Trophoblast cell (in vitro differentiated cells and primary cell): ENCODE measurements at regions not wholly inside any gene's neighbourhood (a gene's known extent, or its start where the extent isn't known, plus 50 kb on each side); places are given as distances from the start of the nearest gene placed in this dataset.

Experiments used
- DNase-seq, 2 donors: peaks; one replicate each; pipeline ENCODE4 v3.0.0-alpha.2; 2016
- H2AFZ ChIP-seq: 2 replicates; pipeline ENCODE4 v1.6.1; 2013; ENCODE audit warnings: low read length, moderate library complexity, mild to moderate bottlenecking; ENCODE audit not compliant: insufficient read depth, poor library complexity
- H2AK5ac ChIP-seq: 2 replicates; pipeline ENCODE4 v1.6.1; 2013; ENCODE audit warnings: mild to moderate bottlenecking, low read length
- H2BK120ac ChIP-seq: 2 replicates; pipeline ENCODE4 v1.6.1; 2013; ENCODE audit warnings: low read length, mild to moderate bottlenecking, moderate library complexity; ENCODE audit not compliant: insufficient read depth, poor library complexity
- H2BK12ac ChIP-seq: 2 replicates; pipeline ENCODE4 v1.6.1; 2013; ENCODE audit warnings: mild to moderate bottlenecking, low read length, moderate library complexity
- H2BK5ac ChIP-seq: 2 replicates; pipeline ENCODE4 v1.6.1; 2013; ENCODE audit warnings: low read length, low read depth, moderate library complexity, mild to moderate bottlenecking; ENCODE audit not compliant: poor library complexity
- H3K14ac ChIP-seq: 2 replicates; pipeline ENCODE4 v1.6.1; 2013; ENCODE audit warnings: mild to moderate bottlenecking, low read length
- H3K18ac ChIP-seq: 2 replicates; pipeline ENCODE4 v1.6.1; 2013; ENCODE audit warnings: mild to moderate bottlenecking, low read length
- H3K23ac ChIP-seq: 2 replicates; pipeline ENCODE4 v1.6.1; 2013; ENCODE audit warnings: low read length
- H3K27ac ChIP-seq: 2 replicates; pipeline ENCODE4 v1.5.1; 2013; ENCODE audit warnings: low read depth, mild to moderate bottlenecking, inconsistent platforms, low read length, moderate library complexity
- H3K27me3 ChIP-seq: 2 replicates; pipeline ENCODE4 v1.6.1; 2013; ENCODE audit warnings: inconsistent platforms, mild to moderate bottlenecking, low read length, moderate library complexity; ENCODE audit not compliant: insufficient read depth
- H3K36me3 ChIP-seq, 2 experiments: 1 replicate in 1 of 2; 2 replicates in 1 of 2; pipeline ENCODE4 v1.6.1; 2013; ENCODE audit warnings: low read length in 2 of 2, mild to moderate bottlenecking in 2 of 2, moderate library complexity in 1 of 2; ENCODE audit not compliant: insufficient read depth in 2 of 2, control insufficient read depth in 1 of 2
- H3K4ac ChIP-seq: 2 replicates; pipeline ENCODE4 v1.6.1; 2013; ENCODE audit warnings: low read depth, mild to moderate bottlenecking, low read length, moderate library complexity
- H3K4me1 ChIP-seq, 2 experiments: 1 replicate in 1 of 2; 2 replicates in 1 of 2; pipeline ENCODE4 v1.6.1; 2013; ENCODE audit warnings: low read length in 2 of 2, mild to moderate bottlenecking in 2 of 2, moderate library complexity in 1 of 2; ENCODE audit not compliant: insufficient read depth in 2 of 2, control insufficient read depth in 1 of 2
- H3K4me2 ChIP-seq: 2 replicates; pipeline ENCODE4 v1.6.1; 2013; ENCODE audit warnings: inconsistent platforms, mild to moderate bottlenecking, low read length, moderate library complexity
- H3K4me3 ChIP-seq: 2 replicates; pipeline ENCODE4 v1.5.1; 2013; ENCODE audit warnings: mild to moderate bottlenecking, low read depth, low read length, inconsistent platforms
- H3K79me1 ChIP-seq: one replicate; pipeline ENCODE4 v1.6.1; 2013; ENCODE audit warnings: low read length
- H3K79me2 ChIP-seq: 2 replicates; pipeline ENCODE4 v1.6.1; 2013; ENCODE audit warnings: low read length, mild to moderate bottlenecking; ENCODE audit not compliant: control insufficient read depth, insufficient read depth, poor library complexity
- H3K9ac ChIP-seq: 2 replicates; pipeline ENCODE4 v1.6.1; 2013; ENCODE audit warnings: mild to moderate bottlenecking, low read length
- H3K9me3 ChIP-seq: 2 replicates; pipeline ENCODE4 v1.6.1; 2013; ENCODE audit warnings: low read depth, mild to moderate bottlenecking, control low read depth, inconsistent platforms, low read length; ENCODE audit not compliant: insufficient read depth
- H4K12ac ChIP-seq: 2 replicates; pipeline ENCODE4 v1.6.1; 2013; ENCODE audit warnings: low read depth, mild to moderate bottlenecking, low read length, moderate library complexity
- H4K8ac ChIP-seq: 2 replicates; pipeline ENCODE4 v1.6.1; 2013; ENCODE audit warnings: low read depth, mild to moderate bottlenecking, low read length, moderate library complexity
- H4K91ac ChIP-seq: one replicate; pipeline ENCODE4 v1.6.1; 2013; ENCODE audit warnings: low read depth, mild to moderate bottlenecking, low read length, moderate library complexity
- WGBS: extraction: QIAGEN DNeasy Blood & Tissue Kit; methylation state at CpG from one replicate; pipeline ENCODE4 v1.1.7; 2013; ENCODE audit warnings: missing lambda C conversion rate; ENCODE audit not compliant: insufficient read length, insufficient coverage; ENCODE audit errors: extremely low coverage; 5-methylcytosine and 5-hydroxymethylcytosine counted together

GRCh38 chrY:7736847-7737365 lies 825.4 kb upstream of the AMELY start:
- H3K18ac ChIP-seq = no peak overlapping the region
- H2AFZ ChIP-seq = no peak overlapping the region
- no peak overlapping the region for H4K12ac ChIP-seq
- H3K4me1 ChIP-seq = no peaks in the 10 kb centered on the region
- no peak overlapping the region for H2BK5ac ChIP-seq
- no peak overlapping the region for H2BK120ac ChIP-seq
- H3K79me2 ChIP-seq = no peaks in the 10 kb centered on the region
- H4K91ac ChIP-seq = no peak overlapping the region
- no peak overlapping the region for H2AK5ac ChIP-seq
- no peaks in the 10 kb centered on the region for H3K9me3 ChIP-seq
- H3K9ac ChIP-seq = no peak overlapping the region
- H2BK12ac ChIP-seq = no peak overlapping the region
- no CpG with 5 or more reads among the region's 1 CpG for WGBS
- H4K8ac ChIP-seq = no peak overlapping the region
- H3K27ac ChIP-seq = no peak overlapping the region
- no peak overlapping the region for H3K4ac ChIP-seq
- no peaks in the 10 kb centered on the region for H3K79me1 ChIP-seq
- no peaks in the 10 kb centered on the region for H3K36me3 ChIP-seq
- DNase-seq = no peak
- no peak overlapping the region for H3K14ac ChIP-seq
- no peak overlapping the region for H3K4me2 ChIP-seq
- H3K27me3 ChIP-seq = no peaks in the 10 kb centered on the region
- no peak overlapping the region for H3K23ac ChIP-seq
- no peak overlapping the region for H3K4me3 ChIP-seq

- Histone ChIP-seq H3K18ac (no peak overlapping the region), H3K14ac (no peak overlapping the region), H3K9me3 (no peaks in the 10 kb centered on the region), H2BK120ac (no peak overlapping the region), H3K4me3 (no peak overlapping the region), H2AK5ac (no peak overlapping the region), H4K8ac (no peak overlapping the region), H3K27ac (no peak overlapping the region), H3K79me1 (no peaks in the 10 kb centered on the region), H4K91ac (no peak overlapping the region), H2AFZ (no peak overlapping the region), H3K36me3 (no peaks in the 10 kb centered on the region), H3K27me3 (no peaks in the 10 kb centered on the region), H4K12ac (no peak overlapping the region), H2BK12ac (no peak overlapping the region), H3K4me1 (no peaks in the 10 kb centered on the region), H3K79me2 (no peaks in the 10 kb centered on the region), H2BK5ac (no peak overlapping the region), H3K4me2 (no peak overlapping the region), H3K23ac (no peak overlapping the region), H3K4ac (no peak overlapping the region), H3K9ac (no peak overlapping the region)
- no peak for DNase-seq
- WGBS = no CpG with 5 or more reads among the region's 1 CpG
Measured at GRCh38 chrY:7731651-7732050, 820.1 kb upstream of the AMELY start.

GRCh38 chrY:7730664-7731063 lies 819.1 kb upstream of the AMELY start:
- H3K36me3 ChIP-seq = no peaks in the 10 kb centered on the region
- H4K91ac ChIP-seq = no peak overlapping the region

GRCh38 chrY:7730071-7730470 lies 818.5 kb upstream of the AMELY start:
- H3K79me2 ChIP-seq = no peaks in the 10 kb centered on the region
- H3K23ac ChIP-seq = no peak overlapping the region
- no peak overlapping the region for H2BK5ac ChIP-seq
- no peak overlapping the region for H3K14ac ChIP-seq
- no peaks in the 10 kb centered on the region for H3K4me1 ChIP-seq
- H3K9me3 ChIP-seq = no peaks in the 10 kb centered on the region
- WGBS = no CpG with 5 or more reads among the region's 2 CpGs
- H2BK12ac ChIP-seq = no peak overlapping the region
- H3K9ac ChIP-seq = no peak overlapping the region
- no peak overlapping the region for H3K18ac ChIP-seq
- H2AFZ ChIP-seq = no peak overlapping the region
- no peaks in the 10 kb centered on the region for H3K27me3 ChIP-seq
- H3K4me2 ChIP-seq = no peak overlapping the region
- H3K36me3 ChIP-seq = no peaks in the 10 kb centered on the region
- no peak overlapping the region for H3K4me3 ChIP-seq
- no peak overlapping the region for H4K91ac ChIP-seq
- no peak overlapping the region for H2BK120ac ChIP-seq
- DNase-seq = no peak
- H3K27ac ChIP-seq = no peak overlapping the region
- H3K79me1 ChIP-seq = no peaks in the 10 kb centered on the region
- no peak overlapping the region for H2AK5ac ChIP-seq
- no peak overlapping the region for H3K4ac ChIP-seq
- no peak overlapping the region for H4K8ac ChIP-seq
- H4K12ac ChIP-seq = no peak overlapping the region

More at GRCh38 chrY:7730664-7731063, 819.1 kb upstream of the AMELY start:
- Histone ChIP-seq H3K23ac (no peak overlapping the region), H3K4me3 (no peak overlapping the region), H3K9ac (no peak overlapping the region), H2AK5ac (no peak overlapping the region), H3K4me2 (no peak overlapping the region), H2BK5ac (no peak overlapping the region), H3K27ac (no peak overlapping the region), H4K8ac (no peak overlapping the region), H2BK12ac (no peak overlapping the region), H3K18ac (no peak overlapping the region), H3K4me1 (no peaks in the 10 kb centered on the region), H2AFZ (no peak overlapping the region), H3K4ac (no peak overlapping the region), H2BK120ac (no peak overlapping the region), H3K27me3 (no peaks in the 10 kb centered on the region), H3K79me1 (no peaks in the 10 kb centered on the region), H3K79me2 (no peaks in the 10 kb centered on the region), H4K12ac (no peak overlapping the region), H3K14ac (no peak overlapping the region), H3K9me3 (no peaks in the 10 kb centered on the region)
- DNase-seq = no peak
- no CpG with 5 or more reads among the region's 2 CpGs for WGBS
